DND-41 (cell line): ENCODE measurements at regions not wholly inside any gene's neighbourhood (a gene's known extent, or its start where the extent isn't known, plus 50 kb on each side); places are given as distances from the start of the nearest gene placed in this dataset.

ENCODE experiments used
- CTCF ChIP-seq: IDR thresholded peaks from 2 replicates; pipeline ENCODE4 v1.5.1; 2012; ENCODE audit warnings: borderline replicate concordance, low read length, moderate library complexity, mild to moderate bottlenecking; ENCODE audit not compliant: poor library complexity, severe bottlenecking; ENCODE audit errors: extremely low read depth
- EZH2 ChIP-seq: IDR thresholded peaks from 3 replicates; pipeline ENCODE4 v1.6.1; 2012; ENCODE audit warnings: borderline replicate concordance, low read depth, mild to moderate bottlenecking, moderate library complexity, low read length, inconsistent platforms; ENCODE audit not compliant: severe bottlenecking

DNA sequence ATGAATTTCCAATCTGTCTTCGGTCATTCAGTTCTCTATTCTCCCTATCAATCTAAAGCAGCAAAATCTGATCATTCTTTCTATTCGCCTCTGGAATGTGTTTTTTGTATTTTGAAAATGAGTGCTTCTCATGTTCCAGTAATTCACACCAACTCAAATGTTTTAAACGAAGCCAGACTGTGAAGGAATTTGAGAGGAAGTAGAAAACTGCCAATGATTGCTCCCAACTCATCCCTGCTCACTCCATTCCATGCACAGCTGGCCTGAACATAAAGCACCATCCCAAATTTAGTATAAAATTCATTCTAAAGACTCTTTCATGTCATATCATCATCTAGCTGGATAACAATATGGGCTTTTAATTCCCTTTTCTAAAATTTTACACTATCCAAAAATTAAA lies 123.8 kb downstream of the DUSP6 start:
- TF ChIP-seq EZH2 = no peak
- TF ChIP-seq CTCF = no peak
